Aorta (tissue), 5 donors: ENCODE measurements at regions not wholly inside any gene's neighbourhood (a gene's known extent, or its start where the extent isn't known, plus 50 kb on each side); places are given as distances from the start of the nearest gene placed in this dataset.

Source experiments
- ATAC-seq: fragments of 200-7000 bp; cut with Tn5 transposase; one replicate; pipeline ENCODE4 v1.9.1; 2022; ENCODE audit warnings: moderate library complexity; ENCODE audit not compliant: low FRiP score
- DNase-seq, 2 donors: peaks; one replicate each; pipeline ENCODE4 v3.0.0-alpha.2; 2020
- H3K27ac ChIP-seq, 2 donors: one replicate each; pipeline ENCODE4 v1.5.1; 2013; ENCODE audit warnings: low read length in 2 of 2, mild to moderate bottlenecking in 2 of 2, moderate library complexity in 2 of 2, control low read depth in 1 of 2, inconsistent platforms in 1 of 2, low read depth in 1 of 2
- H3K27me3 ChIP-seq, 2 donors: one replicate each; pipeline ENCODE4 v1.6.1; 2013; ENCODE audit warnings: control low read depth in 1 of 2, low read length in 1 of 2, mild to moderate bottlenecking in 1 of 2, moderate library complexity in 1 of 2; ENCODE audit not compliant: insufficient read depth in 2 of 2, control insufficient read depth in 1 of 2
- H3K36me3 ChIP-seq, 2 donors: one replicate each; pipeline ENCODE4 v1.6.1; 2013; ENCODE audit warnings: control low read depth in 1 of 2, low read length in 1 of 2, mild to moderate bottlenecking in 1 of 2; ENCODE audit not compliant: insufficient read depth in 2 of 2, control insufficient read depth in 1 of 2
- H3K4me1 ChIP-seq, 2 donors: one replicate each; pipeline ENCODE4 v1.6.1; 2013; ENCODE audit warnings: low read length in 2 of 2, control low read depth in 1 of 2, mild to moderate bottlenecking in 1 of 2, moderate library complexity in 1 of 2; ENCODE audit not compliant: insufficient read depth in 2 of 2, control insufficient read depth in 1 of 2
- H3K4me3 ChIP-seq, 2 donors: one replicate each; pipeline ENCODE4 v1.5.1; 2013; ENCODE audit warnings: low read length in 2 of 2, control low read depth in 1 of 2, mild to moderate bottlenecking in 1 of 2
- H3K9me3 ChIP-seq: one replicate; pipeline ENCODE4 v1.6.1; 2013; ENCODE audit warnings: mild to moderate bottlenecking, low read length; ENCODE audit not compliant: control insufficient read depth
- WGBS, 2 donors: extraction: QIAGEN DNeasy Blood & Tissue Kit; methylation state at CpG; one replicate each; pipeline ENCODE4 v1.1.7; 2013; 5-methylcytosine and 5-hydroxymethylcytosine counted together
- intact Hi-C, 2 donors: fragments of 100-400 bp; cut with DNase I; formaldehyde crosslinking; loops; one replicate each; pipeline versions ENCODE4 v1.14.2 to v1.15.0; 2022
- donor health status: healthy with polysubstance abuse.
- donor health status: Bipolar disorder and iron deficiency.
- donor health status: DM: no; HTN: no; CAD: no.
- donor health status: DM: no; HTN: no; CAD: no.
- donor health status: DM: yes; HTN: yes; CAD: no.

DNA sequence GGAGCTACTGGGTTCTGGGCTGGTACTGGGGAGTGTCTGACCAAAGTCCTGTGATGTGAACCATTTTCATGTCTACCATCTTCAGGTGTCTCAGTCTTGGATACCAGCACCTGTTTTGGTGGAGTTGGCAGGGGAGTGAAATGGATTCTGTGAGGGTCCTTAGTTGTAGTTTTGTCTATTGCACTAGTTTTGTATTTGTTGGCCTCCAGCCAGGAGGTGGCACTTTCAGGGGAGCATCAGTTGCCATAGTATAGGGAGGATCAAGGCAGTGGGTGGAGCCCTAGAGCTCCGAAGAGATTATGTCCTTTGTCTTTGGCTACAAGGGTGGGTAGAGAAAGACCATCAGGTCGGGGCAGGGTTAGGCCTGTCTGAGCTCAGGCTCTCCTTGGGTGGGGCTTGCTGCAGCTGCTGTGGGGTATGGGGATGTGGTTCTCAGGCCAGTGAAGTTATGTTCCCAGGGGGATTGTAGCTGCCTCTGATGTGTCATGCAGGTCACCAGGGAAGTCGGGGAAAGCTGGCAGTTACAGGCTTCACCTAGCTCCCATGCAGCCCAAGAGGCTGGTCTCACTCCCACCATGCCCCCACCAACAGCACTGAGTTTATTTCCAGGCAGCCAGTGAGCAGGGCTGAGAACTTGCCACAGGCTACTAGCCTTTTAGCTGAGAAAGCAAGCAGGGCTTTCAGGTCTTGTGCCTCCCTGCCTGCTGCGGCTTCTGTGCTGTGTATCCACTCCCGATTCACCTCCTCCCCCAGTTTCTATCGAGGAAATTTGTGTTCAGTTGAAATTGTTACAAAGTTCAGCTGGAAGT is 153.1 kb downstream of the ZNF365 start:
- DNase-seq (no peak), ATAC-seq (no peak)
- intact Hi-C loops: no loop called here
- no peaks in the 10 kb centered on the region for H3K27me3 ChIP-seq
- H3K27ac ChIP-seq: no peak overlapping the region
- H3K4me3 ChIP-seq: no peak overlapping the region
- H3K9me3 ChIP-seq: no peaks in the 10 kb centered on the region
- 84% methylated on average over 6 of the region's 6 CpGs for WGBS, 2 donors
- no peaks in the 10 kb centered on the region for H3K4me1 ChIP-seq
- H3K36me3 ChIP-seq: no peaks in the 10 kb centered on the region

DNA sequence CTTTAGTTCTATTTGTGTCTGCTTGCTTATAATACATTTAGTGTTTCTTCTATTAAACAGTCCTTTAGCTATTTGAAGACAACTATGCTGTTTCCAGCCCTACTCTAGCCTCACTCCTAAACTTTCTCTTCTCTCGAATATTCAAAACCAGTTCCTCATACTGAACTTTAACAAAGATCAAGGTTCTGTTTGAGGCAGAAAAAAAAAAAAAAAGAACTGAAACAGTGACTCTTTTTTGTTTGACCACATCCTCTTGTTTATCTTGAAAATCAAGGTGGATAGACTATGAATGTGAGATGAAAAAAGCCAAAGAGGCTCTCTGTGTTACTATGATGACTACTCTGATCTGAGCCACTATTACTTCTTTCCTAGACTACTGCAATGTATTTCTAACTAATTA is 154.3 kb downstream of the ZNF365 start:
- Histone ChIP-seq H3K9me3 (no peaks in the 10 kb centered on the region), H3K36me3 (no peaks in the 10 kb centered on the region), H3K27ac (no peak overlapping the region), H3K4me1 (no peaks in the 10 kb centered on the region), H3K27me3 (no peaks in the 10 kb centered on the region), H3K4me3 (no peak overlapping the region)
- ATAC-seq: no peak
- DNase-seq: no peak
- intact Hi-C loops: no loop called here
- WGBS, 2 donors: 83 to 96% methylated on average over 1 of the region's 1 CpG

DNA sequence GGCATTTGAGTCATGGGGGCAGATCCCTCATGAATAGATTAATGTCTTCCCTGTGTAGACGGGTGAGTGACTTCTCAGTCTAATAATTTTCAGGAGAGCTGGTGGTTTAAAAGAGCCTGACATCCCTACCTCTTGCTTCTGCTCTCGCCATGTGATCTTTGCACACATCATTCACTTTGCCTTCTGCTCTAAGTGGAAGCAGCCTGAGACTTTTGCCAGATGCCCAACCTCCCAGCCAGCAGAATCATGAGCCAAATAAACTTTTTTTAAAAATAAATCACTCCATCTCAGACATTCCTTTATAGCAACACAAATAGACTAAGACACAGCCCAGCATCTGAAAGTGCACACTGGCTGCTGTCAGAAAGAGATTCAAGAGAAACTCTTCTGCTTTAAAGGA is 155.2 kb downstream of the ZNF365 start:
- ATAC-seq: no peak
- WGBS, 2 donors: 38 to 41% methylated on average over 2 of the region's 2 CpGs
- Histone ChIP-seq H3K36me3 (no peaks in the 10 kb centered on the region), H3K27ac (no peak overlapping the region), H3K4me3 (no peak overlapping the region), H3K9me3 (no peaks in the 10 kb centered on the region), H3K27me3 (no peaks in the 10 kb centered on the region), H3K4me1 (no peaks in the 10 kb centered on the region)
- intact Hi-C loops: no loop called here
- no peak for DNase-seq

DNA sequence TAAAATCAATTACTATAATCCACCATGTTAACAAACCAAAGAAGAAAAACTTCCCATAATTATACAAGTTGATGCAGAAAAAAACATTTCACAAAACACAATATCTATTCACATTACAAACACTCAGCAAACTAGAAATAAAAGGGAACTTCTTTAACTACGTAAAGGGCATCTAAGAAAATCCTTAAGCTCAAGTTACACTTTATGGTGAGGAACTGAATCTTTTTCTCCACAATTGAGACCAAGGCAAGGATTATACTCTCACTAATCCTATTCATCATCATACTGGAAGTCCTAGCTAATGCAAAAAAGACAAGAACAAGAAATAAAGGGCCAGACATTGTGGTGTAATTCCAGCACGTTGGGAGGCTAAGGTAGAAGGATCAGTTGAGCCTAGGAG is 159.9 kb downstream of the ZNF365 start:
- intact Hi-C loops: no loop called here
- ATAC-seq: no peak
- WGBS, 2 donors: 69 to 75% methylated on average over 2 of the region's 2 CpGs
- Histone ChIP-seq H3K4me3 (no peak overlapping the region), H3K27ac (no peak overlapping the region), H3K9me3 (no peaks in the 10 kb centered on the region), H3K27me3 (no peaks in the 10 kb centered on the region), H3K36me3 (no peaks in the 10 kb centered on the region), H3K4me1 (no peaks in the 10 kb centered on the region)
- no peak for DNase-seq

DNA sequence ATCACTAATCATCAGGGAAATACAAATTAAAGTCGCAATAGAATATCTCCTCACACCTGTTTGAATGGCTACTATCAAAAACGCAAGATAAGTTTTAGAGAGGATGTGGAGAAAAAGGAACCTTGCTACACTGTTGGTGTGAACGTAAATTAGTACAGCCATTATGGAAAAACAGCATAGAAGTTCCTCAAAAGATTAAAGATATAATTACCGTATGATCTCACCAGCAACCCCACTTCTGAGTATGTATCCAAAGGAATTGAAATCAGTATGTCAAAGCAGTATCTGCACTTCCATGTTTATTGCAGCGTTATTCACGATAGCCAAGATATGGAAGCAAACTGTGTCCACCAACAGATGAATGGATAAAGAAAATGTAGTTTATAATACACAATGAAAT is 164.4 kb downstream of the ZNF365 start:
- Histone ChIP-seq H3K9me3 (peaks cover 1% of the 10 kb centered on the region), H3K27ac (no peak overlapping the region), H3K36me3 (no peaks in the 10 kb centered on the region), H3K27me3 (no peaks in the 10 kb centered on the region), H3K4me1 (no peaks in the 10 kb centered on the region), H3K4me3 (no peak overlapping the region)
- DNase-seq (no peak), ATAC-seq (no peak)
- intact Hi-C loops: no loop called here
- 88 to 90% methylated on average over 6 of the region's 6 CpGs for WGBS, 2 donors

DNA sequence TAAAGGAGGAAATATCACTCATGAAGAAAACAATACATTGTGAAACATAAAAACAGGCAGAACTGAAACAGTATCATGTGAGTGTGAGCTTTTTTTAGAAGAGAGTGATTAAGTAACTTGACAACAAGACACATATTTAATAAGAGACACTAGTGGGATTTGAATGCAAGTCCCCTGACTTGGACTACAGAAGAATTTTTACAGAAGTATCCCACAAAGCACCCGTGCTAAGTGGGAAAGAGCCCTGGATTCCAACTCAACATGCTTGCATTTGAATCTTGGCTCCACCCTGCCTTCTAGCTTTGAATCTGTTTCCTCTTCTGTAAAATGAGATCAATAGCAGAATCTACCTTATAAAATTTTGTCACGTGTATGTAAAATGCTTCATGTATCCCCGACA is 166.2 kb downstream of the ZNF365 start:
- Histone ChIP-seq H3K4me1 (no peaks in the 10 kb centered on the region), H3K27me3 (no peaks in the 10 kb centered on the region), H3K27ac (no peak overlapping the region), H3K36me3 (no peaks in the 10 kb centered on the region), H3K9me3 (peaks cover 1% of the 10 kb centered on the region), H3K4me3 (no peak overlapping the region)
- DNase-seq (no peak), ATAC-seq (no peak)
- 64 to 67% methylated on average over 3 of the region's 3 CpGs for WGBS, 2 donors
- intact Hi-C loops: no loop called here

DNA sequence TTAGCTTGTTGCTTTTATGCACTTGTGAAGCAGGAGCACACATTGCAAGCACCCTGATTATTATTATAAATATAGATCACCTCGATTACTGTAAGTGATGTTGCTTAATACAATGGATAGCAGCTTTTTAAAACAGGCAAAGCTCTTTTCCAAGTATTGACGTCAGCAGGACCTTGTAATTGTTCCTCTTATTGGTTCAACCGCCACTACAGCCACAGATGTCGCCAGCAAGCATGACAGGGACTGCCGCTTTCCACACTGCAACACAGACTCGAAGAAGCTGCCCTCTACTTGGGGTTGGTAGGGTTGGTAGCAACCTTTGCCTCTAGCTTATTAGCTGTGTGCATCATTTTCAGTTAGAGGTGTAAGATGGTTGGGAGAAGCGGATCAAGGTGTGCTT is 167.6 kb downstream of the ZNF365 start:
- H3K4me1 ChIP-seq: no peaks in the 10 kb centered on the region
- H3K36me3 ChIP-seq: no peaks in the 10 kb centered on the region
- no peak overlapping the region for H3K27ac ChIP-seq
- DNase-seq (peak in 1 of 2 donors; percentile 71), ATAC-seq (no peak)
- 77 to 79% methylated on average over 7 of the region's 7 CpGs for WGBS, 2 donors
- H3K9me3 ChIP-seq: peaks cover 1% of the 10 kb centered on the region
- intact Hi-C loops: no loop called here
- H3K4me3 ChIP-seq: no peak overlapping the region
- H3K27me3 ChIP-seq: no peaks in the 10 kb centered on the region

DNA sequence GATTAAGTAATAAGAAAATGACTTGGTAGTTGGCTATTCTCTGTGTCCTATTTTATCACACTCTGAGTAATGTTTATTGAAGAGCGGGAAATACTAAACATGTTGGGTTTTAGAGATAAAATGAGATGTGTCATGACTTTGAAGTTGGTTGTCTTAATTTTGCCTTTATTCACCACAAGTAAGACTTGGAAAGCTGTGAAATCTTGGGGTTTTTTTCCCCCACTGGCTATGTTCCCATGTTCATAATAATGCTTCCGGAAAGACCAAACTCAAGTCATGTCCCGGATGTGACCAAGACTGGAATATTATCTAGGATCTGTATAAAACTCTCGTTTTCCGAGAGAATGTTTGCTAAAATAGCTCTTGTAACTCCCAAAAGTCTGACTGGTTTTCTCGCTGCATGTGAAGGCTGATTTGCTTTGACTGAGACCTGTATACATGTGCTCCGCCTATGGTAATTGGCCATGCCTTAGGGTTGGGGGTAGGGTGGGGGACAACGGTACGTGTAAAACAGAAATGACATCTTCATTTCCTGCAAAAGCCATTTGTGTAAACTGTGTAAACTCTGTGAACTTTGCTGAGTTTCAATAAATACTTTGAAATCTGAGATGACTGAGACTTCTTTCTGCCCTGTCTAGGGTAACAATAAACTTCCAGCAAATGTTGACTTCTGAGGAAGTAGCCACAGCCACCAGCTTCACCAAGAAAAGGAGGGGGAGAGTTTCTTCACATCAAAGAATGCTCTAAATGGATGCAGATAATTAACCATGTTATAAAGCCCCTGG is 169.6 kb downstream of the ZNF365 start:
- Histone ChIP-seq H3K36me3 (no peaks in the 10 kb centered on the region), H3K4me1 (no peaks in the 10 kb centered on the region), H3K27me3 (no peaks in the 10 kb centered on the region), H3K4me3 (no peak overlapping the region), H3K9me3 (peaks cover 1% of the 10 kb centered on the region), H3K27ac (no peak overlapping the region)
- 72 to 78% methylated on average over 9 of the region's 9 CpGs for WGBS, 2 donors
- ATAC-seq (no peak), DNase-seq (no peak)
- intact Hi-C loops: no loop called here
